ENCODE measurements at regions not wholly inside any gene's neighbourhood (a gene's known extent, or its start where the extent isn't known, plus 50 kb on each side); places are given as distances from the start of the nearest gene placed in this dataset.

- TF ChIP-seq CTCF (IDR thresholded peaks at IDR 0.05; ENCODE audit: insufficient read depth, low read length, poor library complexity, severe bottlenecking) (no peak), EZH2phosphoT487 (conservative IDR thresholded peaks at IDR 0.05; ENCODE audit: low read length) (no peak)
Measured at GRCh38 chr2:60221098-60221497, 332.4 kb downstream of the BCL11A start.
